H9 (cell line): ENCODE measurements at regions not wholly inside any gene's neighbourhood (a gene's known extent, or its start where the extent isn't known, plus 50 kb on each side); places are given as distances from the start of the nearest gene placed in this dataset.
"Not testable (repeated sequence)": the region's sequence is repeated elsewhere in the genome, so short reads cannot be mapped to it uniquely, and the experiment has no call there.

ENCODE experiments used
- DNase-seq: peaks from one replicate; pipeline ENCODE4 v3.0.0-alpha.2; 2017
- H2AFZ ChIP-seq: one replicate; pipeline ENCODE4 v1.6.1; 2013; ENCODE audit warnings: mild to moderate bottlenecking, low read length, control low read depth, moderate library complexity
- H2AK5ac ChIP-seq: 2 replicates; pipeline ENCODE4 v1.6.1; 2013; ENCODE audit warnings: low read length, control low read depth, mixed read lengths; ENCODE audit not compliant: insufficient read length
- H2BK120ac ChIP-seq: one replicate; pipeline ENCODE4 v1.6.1; 2013; ENCODE audit warnings: low read depth, mild to moderate bottlenecking, low read length, control low read depth, inconsistent platforms; ENCODE audit not compliant: poor library complexity, severe bottlenecking
- H2BK12ac ChIP-seq: 2 replicates; pipeline ENCODE4 v1.6.1; 2013; ENCODE audit warnings: low read length, control low read depth, mixed read lengths, low read depth; ENCODE audit not compliant: insufficient read length
- H2BK15ac ChIP-seq: 2 replicates; pipeline ENCODE4 v1.6.1; 2013; ENCODE audit warnings: low read depth, low read length, control low read depth
- H2BK20ac ChIP-seq: one replicate; pipeline ENCODE4 v1.6.1; 2013; ENCODE audit warnings: low read depth, mild to moderate bottlenecking, low read length, control low read depth, inconsistent platforms; ENCODE audit not compliant: poor library complexity, severe bottlenecking
- H2BK5ac ChIP-seq: 2 replicates; pipeline ENCODE4 v1.6.1; 2013; ENCODE audit warnings: low read length, control low read depth, mixed read lengths; ENCODE audit not compliant: insufficient read length
- H3K14ac ChIP-seq: 2 replicates; pipeline ENCODE4 v1.6.1; 2013; ENCODE audit warnings: low read length, control low read depth; ENCODE audit not compliant: insufficient read depth
- H3K18ac ChIP-seq: 2 replicates; pipeline ENCODE4 v1.6.1; 2013; ENCODE audit warnings: low read depth, mild to moderate bottlenecking, mixed read lengths, low read length, control low read depth; ENCODE audit not compliant: insufficient read length
- H3K23ac ChIP-seq: 2 replicates; pipeline ENCODE4 v1.6.1; 2013; ENCODE audit warnings: low read length, control low read depth, mixed read lengths, low read depth; ENCODE audit not compliant: insufficient read length
- H3K23me2 ChIP-seq: 2 replicates; pipeline ENCODE4 v1.6.1; 2013; ENCODE audit warnings: low read depth, mild to moderate bottlenecking, mixed read lengths, low read length, control low read depth; ENCODE audit not compliant: insufficient read length, poor library complexity, severe bottlenecking
- H3K27ac ChIP-seq: 2 replicates; pipeline ENCODE4 v1.5.1; 2013; ENCODE audit warnings: low read length, control low read depth, mixed read lengths, low read depth; ENCODE audit not compliant: insufficient read length
- H3K27me3 ChIP-seq: 2 replicates; pipeline ENCODE4 v1.6.1; 2013; ENCODE audit warnings: low read length, control low read depth, inconsistent platforms; ENCODE audit not compliant: insufficient read depth
- H3K4ac ChIP-seq: 2 replicates; pipeline ENCODE4 v1.6.1; 2013; ENCODE audit warnings: low read depth, mild to moderate bottlenecking, control low read depth, inconsistent platforms, low read length, moderate library complexity
- H3K4me1 ChIP-seq: 2 replicates; pipeline ENCODE4 v1.6.1; 2013; ENCODE audit warnings: low read length, control low read depth, inconsistent platforms; ENCODE audit not compliant: insufficient read depth
- H3K4me2 ChIP-seq: 2 replicates; pipeline ENCODE4 v1.6.1; 2013; ENCODE audit warnings: low read length, control low read depth, mixed read lengths; ENCODE audit not compliant: insufficient read length, insufficient read depth
- H3K56ac ChIP-seq: 2 replicates; pipeline ENCODE4 v1.6.1; 2013; ENCODE audit warnings: low read depth, mild to moderate bottlenecking, mixed read lengths, low read length, control low read depth; ENCODE audit not compliant: insufficient read length
- H3K79me1 ChIP-seq: 2 replicates; pipeline ENCODE4 v1.6.1; 2013; ENCODE audit warnings: low read depth, mild to moderate bottlenecking, moderate library complexity, low read length, control low read depth, inconsistent platforms; ENCODE audit not compliant: insufficient read depth, poor library complexity, severe bottlenecking
- H3K79me2 ChIP-seq: 2 replicates; pipeline ENCODE4 v1.6.1; 2013; ENCODE audit warnings: low read length, control low read depth, inconsistent platforms; ENCODE audit not compliant: insufficient read depth
- H3K9ac ChIP-seq: 2 replicates; pipeline ENCODE4 v1.6.1; 2013; ENCODE audit warnings: low read length, control low read depth, mixed read lengths; ENCODE audit not compliant: insufficient read length; ENCODE audit errors: extremely low read depth
- H3K9me3 ChIP-seq: one replicate; pipeline ENCODE4 v1.6.1; 2013; ENCODE audit warnings: low read depth, low read length, inconsistent platforms; ENCODE audit not compliant: control insufficient read depth
- H3T11ph ChIP-seq: one replicate; pipeline ENCODE4 v1.6.1; 2013; ENCODE audit warnings: mild to moderate bottlenecking, low read length, control low read depth, inconsistent platforms
- H4K20me1 ChIP-seq: one replicate; pipeline ENCODE4 v1.6.1; 2013; ENCODE audit not compliant: control insufficient read depth, insufficient read length, insufficient read depth
- H4K5ac ChIP-seq: 2 replicates; pipeline ENCODE4 v1.6.1; 2013; ENCODE audit warnings: low read depth, mild to moderate bottlenecking, mixed read lengths, low read length, control low read depth; ENCODE audit not compliant: insufficient read length
- H4K8ac ChIP-seq: replicated peaks from 2 replicates; pipeline ENCODE4 v1.6.1; 2013; ENCODE audit warnings: low read length, control low read depth, mixed read lengths, low read depth; ENCODE audit not compliant: insufficient read length
- H4K91ac ChIP-seq: 2 replicates; pipeline ENCODE4 v1.6.1; 2013; ENCODE audit warnings: low read depth, mild to moderate bottlenecking, moderate library complexity, mixed read lengths, low read length, control low read depth; ENCODE audit not compliant: insufficient read length
- H3K27ac Mint-ChIP-seq, 3 experiments: 2 replicates in 2 of 3; 3 replicates in 1 of 3; pipeline ENCODE4 v1.8.0; 2020 to 2021; ENCODE audit warnings: mixed read lengths in 3 of 3, mild to moderate bottlenecking in 1 of 3, moderate library complexity in 1 of 3
- H3K27me3 Mint-ChIP-seq: 2 replicates; pipeline ENCODE4 v1.8.0; 2021; ENCODE audit warnings: low read depth, mild to moderate bottlenecking, moderate library complexity, mixed read lengths
- H3K36me3 Mint-ChIP-seq, 3 experiments: 2 replicates in 2 of 3; 3 replicates in 1 of 3; pipeline ENCODE4 v1.8.0; 2020 to 2021; ENCODE audit warnings: low read depth in 3 of 3, mixed read lengths in 3 of 3; ENCODE audit not compliant: insufficient read depth in 1 of 3
- H3K4me1 Mint-ChIP-seq, 2 experiments: 2 replicates each; pipeline ENCODE4 v1.8.0; 2020; ENCODE audit warnings: mixed read lengths in 2 of 2
- H3K4me3 Mint-ChIP-seq, 2 experiments: 2 replicates in 1 of 2; 3 replicates in 1 of 2; pipeline ENCODE4 v1.8.0; 2020 to 2021; ENCODE audit warnings: mild to moderate bottlenecking in 2 of 2, mixed read lengths in 2 of 2, moderate library complexity in 1 of 2
- H3K9me3 Mint-ChIP-seq, 2 experiments: 2 replicates in 1 of 2; 3 replicates in 1 of 2; pipeline ENCODE4 v1.8.0; 2020; ENCODE audit warnings: mild to moderate bottlenecking in 2 of 2, mixed read lengths in 2 of 2, moderate library complexity in 1 of 2
- WGBS: extraction: QIAGEN DNeasy Blood & Tissue Kit; methylation state at CpG from one replicate; pipeline ENCODE4 v1.1.7; 2013; ENCODE audit warnings: missing lambda C conversion rate, low lambda C conversion rate, mixed read lengths; ENCODE audit not compliant: insufficient read length; ENCODE audit errors: extremely low coverage; 5-methylcytosine and 5-hydroxymethylcytosine counted together
- TF ChIP-seq, protein P1 (sequence below): fragments of 200-600 bp; sonication (generic); conservative IDR thresholded peaks from 3 replicates; pipeline ENCODE4 v1.8.0; 2021; ENCODE audit warnings: antibody characterized with exemption, mild to moderate bottlenecking

GRCh38 chrX:65586491-65586890, 51.9 kb upstream of the LAS1L start:
- no peak overlapping the region for H3K27ac ChIP-seq
- no peaks in the 10 kb centered on the region for H3K79me1 ChIP-seq
- no peaks in the 10 kb centered on the region for H3K4me1 ChIP-seq
- Mint-ChIP-seq H3K27me3 (peaks cover 7% of the 10 kb centered on the region), H3K4me1 (peaks cover 18 to 27% of the 10 kb centered on the region in 2 experiments), H3K27ac (no peak overlapping the region), H3K9me3 (peaks cover 51 to 61% of the 10 kb centered on the region in 2 experiments), H3K4me3 (no peak overlapping the region; a peak in 1 of 5 replicates), H3K36me3 (peaks cover 0 to 3% (median 1%) of the 10 kb centered on the region in 3 experiments; a peak in 2 of 7 replicates)
- H2BK15ac ChIP-seq, result no peak overlapping the region
- H4K91ac ChIP-seq, result no peak overlapping the region
- no peak for DNase-seq
- no peak overlapping the region for H3K4me2 ChIP-seq
- no peak overlapping the region for H4K8ac ChIP-seq
- TF ChIP-seq, protein P1, sequence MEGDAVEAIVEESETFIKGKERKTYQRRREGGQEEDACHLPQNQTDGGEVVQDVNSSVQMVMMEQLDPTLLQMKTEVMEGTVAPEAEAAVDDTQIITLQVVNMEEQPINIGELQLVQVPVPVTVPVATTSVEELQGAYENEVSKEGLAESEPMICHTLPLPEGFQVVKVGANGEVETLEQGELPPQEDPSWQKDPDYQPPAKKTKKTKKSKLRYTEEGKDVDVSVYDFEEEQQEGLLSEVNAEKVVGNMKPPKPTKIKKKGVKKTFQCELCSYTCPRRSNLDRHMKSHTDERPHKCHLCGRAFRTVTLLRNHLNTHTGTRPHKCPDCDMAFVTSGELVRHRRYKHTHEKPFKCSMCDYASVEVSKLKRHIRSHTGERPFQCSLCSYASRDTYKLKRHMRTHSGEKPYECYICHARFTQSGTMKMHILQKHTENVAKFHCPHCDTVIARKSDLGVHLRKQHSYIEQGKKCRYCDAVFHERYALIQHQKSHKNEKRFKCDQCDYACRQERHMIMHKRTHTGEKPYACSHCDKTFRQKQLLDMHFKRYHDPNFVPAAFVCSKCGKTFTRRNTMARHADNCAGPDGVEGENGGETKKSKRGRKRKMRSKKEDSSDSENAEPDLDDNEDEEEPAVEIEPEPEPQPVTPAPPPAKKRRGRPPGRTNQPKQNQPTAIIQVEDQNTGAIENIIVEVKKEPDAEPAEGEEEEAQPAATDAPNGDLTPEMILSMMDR, result no peak
- no peak overlapping the region for H3K9ac ChIP-seq
- H3K18ac ChIP-seq, result no peak overlapping the region
- H4K20me1 ChIP-seq, result no peaks in the 10 kb centered on the region
- no peak overlapping the region for H3K4ac ChIP-seq
- H3K9me3 ChIP-seq, result peaks cover 23% of the 10 kb centered on the region
- no peak overlapping the region for H2AK5ac ChIP-seq
- no peak overlapping the region for H3K56ac ChIP-seq
- H2BK12ac ChIP-seq, result no peak overlapping the region
- no peaks in the 10 kb centered on the region for H3K27me3 ChIP-seq
- WGBS, result no CpG with 5 or more reads among the region's 6 CpGs
- H2BK120ac ChIP-seq, result no peak overlapping the region
- H3K79me2 ChIP-seq, result no peaks in the 10 kb centered on the region
- H2BK20ac ChIP-seq, result no peak overlapping the region
- no peak overlapping the region for H3K14ac ChIP-seq
- H4K5ac ChIP-seq, result no peak overlapping the region
- H3K23me2 ChIP-seq, result no peaks in the 10 kb centered on the region
- no peak overlapping the region for H3K23ac ChIP-seq
- H3T11ph ChIP-seq, result no peak overlapping the region
- no peak overlapping the region for H2BK5ac ChIP-seq
- H2AFZ ChIP-seq, result no peak overlapping the region

DNA sequence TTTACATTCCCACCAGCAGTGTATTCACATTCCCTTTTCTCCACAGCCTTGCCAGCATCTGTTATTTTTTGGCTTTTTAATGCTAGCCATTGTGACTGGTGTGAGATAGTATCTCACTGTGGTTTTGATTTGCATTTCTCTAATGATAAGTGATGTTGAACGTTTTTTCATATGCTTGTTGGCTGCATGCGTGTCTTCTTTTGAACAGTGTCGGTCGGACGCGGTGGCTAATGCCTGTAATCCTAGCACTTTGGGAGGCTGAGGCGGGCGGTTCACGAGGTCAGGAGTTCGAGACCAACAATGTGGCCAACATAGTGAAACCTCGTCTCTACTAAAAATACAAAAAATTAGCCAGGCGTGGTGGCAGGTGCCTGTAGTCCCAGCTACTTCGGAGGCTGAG, 50.6 kb upstream of the LAS1L start:
- H3K27me3 Mint-ChIP-seq, result not testable (repeated sequence)

More for the DNA sequence above, 50.6 kb upstream of the LAS1L start:
- not testable (repeated sequence) for H2BK12ac ChIP-seq, H2BK5ac ChIP-seq, H3K4ac ChIP-seq, H2AFZ ChIP-seq, H4K5ac ChIP-seq, H3K56ac ChIP-seq, DNase-seq, H3K27me3 ChIP-seq, H3K27ac Mint-ChIP-seq, H3K79me1 ChIP-seq, H2BK20ac ChIP-seq, H3T11ph ChIP-seq, H2BK120ac ChIP-seq, H2BK15ac ChIP-seq, H3K4me2 ChIP-seq, H2AK5ac ChIP-seq, H3K23me2 ChIP-seq, H3K27ac ChIP-seq, H4K20me1 ChIP-seq, H3K23ac ChIP-seq, H3K14ac ChIP-seq, H3K4me1 ChIP-seq, H3K79me2 ChIP-seq, H3K9ac ChIP-seq, H4K91ac ChIP-seq, H3K4me3 Mint-ChIP-seq, H3K18ac ChIP-seq, H4K8ac ChIP-seq, H3K36me3 Mint-ChIP-seq
- H3K9me3 Mint-ChIP-seq, result peaks cover 49 to 61% of the 10 kb centered on the region in 2 experiments
- no CpG with 5 or more reads among the region's 13 CpGs for WGBS
- H3K9me3 ChIP-seq, result peaks cover 13% of the 10 kb centered on the region
- H3K4me1 Mint-ChIP-seq, result peaks cover 18 to 27% of the 10 kb centered on the region in 2 experiments
